ENCODE measurements at regions not wholly inside any gene's neighbourhood (a gene's known extent, or its start where the extent isn't known, plus 50 kb on each side); places are given as distances from the start of the nearest gene placed in this dataset.

DNA sequence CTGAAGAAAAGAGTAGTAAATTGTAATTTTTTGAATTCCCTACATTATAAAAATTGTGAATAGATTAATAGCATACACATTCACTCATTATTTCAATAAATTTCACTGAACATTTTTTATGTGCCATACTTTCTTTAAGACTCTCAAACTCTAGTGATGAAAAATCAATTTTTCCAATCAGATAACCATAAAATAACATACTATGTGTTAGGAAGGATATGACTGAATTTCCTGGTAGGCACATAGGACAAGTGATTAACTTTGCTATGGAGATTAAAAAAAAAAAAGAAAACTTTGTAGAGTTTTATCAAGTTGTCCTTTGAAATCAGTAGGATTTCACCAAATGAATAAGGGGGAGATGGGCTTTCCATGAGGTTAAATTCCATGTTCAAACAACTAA lies 1597.3 kb upstream of the LRRTM3 start:
- TF ChIP-seq CTCF (IDR thresholded peaks at IDR 0.05) = no peak
- TF ChIP-seq POLR2A (IDR thresholded peaks at IDR 0.05) = no peak
- no peak for TF ChIP-seq EP300 (IDR thresholded peaks at IDR 0.05)
- TF ChIP-seq POLR2AphosphoS5 (IDR thresholded peaks at IDR 0.05) = no peak
